Immature natural killer cell (primary cell): ENCODE measurements at regions not wholly inside any gene's neighbourhood (a gene's known extent, or its start where the extent isn't known, plus 50 kb on each side); places are given as distances from the start of the nearest gene placed in this dataset.
"Not testable (repeated sequence)": the region's sequence is repeated elsewhere in the genome, so short reads cannot be mapped to it uniquely, and the experiment has no call there.

ENCODE experiments used
- DNase-seq, 3 donors: peaks; one replicate each; pipeline ENCODE4 v3.0.0; 2022; ENCODE audit warnings: mixed read lengths in 1 of 3
- H3K27ac Mint-ChIP-seq, 6 donors: one replicate each; pipeline ENCODE4 v1.8.0; 2020; ENCODE audit warnings: mixed read lengths in 6 of 6, mild to moderate bottlenecking in 5 of 6, inconsistent platforms in 4 of 6, moderate library complexity in 3 of 6
- H3K27me3 Mint-ChIP-seq, 3 donors: one replicate each; pipeline ENCODE4 v1.8.0; 2020 to 2021; ENCODE audit warnings: low read depth in 3 of 3, mild to moderate bottlenecking in 3 of 3, mixed read lengths in 3 of 3, moderate library complexity in 3 of 3, inconsistent platforms in 1 of 3
- H3K36me3 Mint-ChIP-seq, 3 donors: one replicate each; pipeline ENCODE4 v1.8.0; 2020; ENCODE audit warnings: mixed read lengths in 3 of 3, inconsistent platforms in 2 of 3, mild to moderate bottlenecking in 2 of 3
- H3K4me1 Mint-ChIP-seq, 2 donors: one replicate each; pipeline ENCODE4 v1.8.0; 2020; ENCODE audit warnings: inconsistent platforms in 2 of 2, mild to moderate bottlenecking in 2 of 2, mixed read lengths in 2 of 2, moderate library complexity in 1 of 2
- H3K4me3 Mint-ChIP-seq, 5 donors: one replicate each; pipeline ENCODE4 v1.8.0; 2020; ENCODE audit warnings: mild to moderate bottlenecking in 5 of 5, mixed read lengths in 5 of 5, inconsistent platforms in 3 of 5, moderate library complexity in 3 of 5
- H3K9me3 Mint-ChIP-seq, 6 donors: one replicate each; pipeline ENCODE4 v1.8.0; 2020; ENCODE audit warnings: mild to moderate bottlenecking in 6 of 6, mixed read lengths in 6 of 6, inconsistent platforms in 4 of 6, moderate library complexity in 3 of 6

- H3K4me1 Mint-ChIP-seq: no peaks in the 10 kb centered on the region
- no peaks in the 10 kb centered on the region for H3K9me3 Mint-ChIP-seq
- no peak overlapping the region for H3K27ac Mint-ChIP-seq
- peaks cover 0 to 4% (median 1%) of the 10 kb centered on the region in 3 donors for H3K27me3 Mint-ChIP-seq
- H3K4me3 Mint-ChIP-seq: no peak overlapping the region
- no peaks in the 10 kb centered on the region for H3K36me3 Mint-ChIP-seq
- DNase-seq: no peak
Measured at GRCh38 chr17:62134397-62134796, 69.3 kb upstream of the MED13 start.

GRCh38 chr17:62131271-62131670 lies 66.2 kb upstream of the MED13 start:
- H3K4me3 Mint-ChIP-seq, DNase-seq, H3K27me3 Mint-ChIP-seq, H3K27ac Mint-ChIP-seq, H3K9me3 Mint-ChIP-seq, H3K36me3 Mint-ChIP-seq, H3K4me1 Mint-ChIP-seq: not testable (repeated sequence)

- no peak overlapping the region for H3K4me3 Mint-ChIP-seq
- H3K27me3 Mint-ChIP-seq: peaks cover 0 to 3% (median 2%) of the 10 kb centered on the region in 3 donors
- DNase-seq: no peak
- H3K36me3 Mint-ChIP-seq: no peaks in the 10 kb centered on the region
- H3K4me1 Mint-ChIP-seq: no peaks in the 10 kb centered on the region
- H3K9me3 Mint-ChIP-seq: no peaks in the 10 kb centered on the region
- no peak overlapping the region for H3K27ac Mint-ChIP-seq
Measured at GRCh38 chr17:62130739-62131138, 65.7 kb upstream of the MED13 start.

GRCh38 chr17:62126292-62126691 lies 61.2 kb upstream of the MED13 start:
- no peaks in the 10 kb centered on the region for H3K9me3 Mint-ChIP-seq
- peaks cover 2 to 7% (median 4%) of the 10 kb centered on the region in 3 donors for H3K27me3 Mint-ChIP-seq
- no peaks in the 10 kb centered on the region for H3K36me3 Mint-ChIP-seq
- H3K4me1 Mint-ChIP-seq: no peaks in the 10 kb centered on the region
- no peak overlapping the region for H3K27ac Mint-ChIP-seq
- H3K4me3 Mint-ChIP-seq: no peak overlapping the region
- no peak for DNase-seq

GRCh38 chr17:62125307-62125706 lies 60.2 kb upstream of the MED13 start:
- no peak for DNase-seq
- H3K4me1 Mint-ChIP-seq: no peaks in the 10 kb centered on the region
- H3K27ac Mint-ChIP-seq: no peak overlapping the region
- H3K27me3 Mint-ChIP-seq: peaks cover 2 to 7% (median 5%) of the 10 kb centered on the region in 3 donors
- no peaks in the 10 kb centered on the region for H3K9me3 Mint-ChIP-seq
- H3K36me3 Mint-ChIP-seq: no peaks in the 10 kb centered on the region
- no peak overlapping the region for H3K4me3 Mint-ChIP-seq

GRCh38 chr17:62121025-62121730 lies 56.1 kb upstream of the MED13 start:
- H3K27me3 Mint-ChIP-seq: peaks cover 2 to 6% (median 5%) of the 10 kb centered on the region in 3 donors
- no peaks in the 10 kb centered on the region for H3K9me3 Mint-ChIP-seq
- H3K4me1 Mint-ChIP-seq: no peaks in the 10 kb centered on the region
- H3K4me3 Mint-ChIP-seq: no peak overlapping the region
- no peaks in the 10 kb centered on the region for H3K36me3 Mint-ChIP-seq
- H3K27ac Mint-ChIP-seq: no peak overlapping the region
- DNase-seq: no peak

GRCh38 chr17:62119373-62119772 lies 54.3 kb upstream of the MED13 start:
- no peak overlapping the region for H3K27ac Mint-ChIP-seq
- H3K36me3 Mint-ChIP-seq: no peaks in the 10 kb centered on the region

More at GRCh38 chr17:62119373-62119772, 54.3 kb upstream of the MED13 start:
- no peaks in the 10 kb centered on the region for H3K9me3 Mint-ChIP-seq
- H3K27me3 Mint-ChIP-seq: peaks cover 2 to 5% (median 4%) of the 10 kb centered on the region in 3 donors
- no peak overlapping the region for H3K4me3 Mint-ChIP-seq
- DNase-seq: no peak
- no peaks in the 10 kb centered on the region for H3K4me1 Mint-ChIP-seq
